Suprapubic skin (tissue), 4 donors: ENCODE measurements at regions not wholly inside any gene's neighbourhood (a gene's known extent, or its start where the extent isn't known, plus 50 kb on each side); places are given as distances from the start of the nearest gene placed in this dataset.

Source experiments
- CTCF ChIP-seq, 2 donors: fragments of 200-600 bp in 1 of 2; fragments of 450-650 bp in 1 of 2; sonication (generic) in 1 of 2; IDR thresholded peaks; one replicate each; pipeline ENCODE4 v1.5.1; 2016 to 2019; ENCODE audit warnings: antibody characterized with exemption in 2 of 2, mild to moderate bottlenecking in 1 of 2, moderate library complexity in 1 of 2
- EP300 ChIP-seq: sonication (generic); formaldehyde crosslinking; IDR thresholded peaks from one replicate; pipeline ENCODE4 v1.6.1; 2017; ENCODE audit warnings: antibody characterized with exemption
- POLR2A ChIP-seq, 2 donors: fragments of 450-650 bp; IDR thresholded peaks; one replicate each; pipeline ENCODE4 v1.6.1; 2017; ENCODE audit warnings: antibody characterized with exemption in 2 of 2, mild to moderate bottlenecking in 2 of 2, moderate library complexity in 2 of 2
- POLR2AphosphoS5 ChIP-seq, 3 donors: sonication (generic); formaldehyde crosslinking; IDR thresholded peaks; one replicate each; pipeline ENCODE4 v1.6.1; 2017; ENCODE audit warnings: antibody characterized with exemption in 3 of 3

- TF ChIP-seq EP300: no peak
- TF ChIP-seq CTCF (IDR thresholded peaks at IDR 0.05): no peak
- no peak for TF ChIP-seq POLR2A (IDR thresholded peaks at IDR 0.05)
- no peak for TF ChIP-seq POLR2AphosphoS5 (IDR thresholded peaks at IDR 0.05)
Observed at GRCh38 chr6:153705429-153705828, 333.6 kb upstream of the OPRM1 start.
